ENCODE measurements at regions not wholly inside any gene's neighbourhood (a gene's known extent, or its start where the extent isn't known, plus 50 kb on each side); places are given as distances from the start of the nearest gene placed in this dataset.

DNA sequence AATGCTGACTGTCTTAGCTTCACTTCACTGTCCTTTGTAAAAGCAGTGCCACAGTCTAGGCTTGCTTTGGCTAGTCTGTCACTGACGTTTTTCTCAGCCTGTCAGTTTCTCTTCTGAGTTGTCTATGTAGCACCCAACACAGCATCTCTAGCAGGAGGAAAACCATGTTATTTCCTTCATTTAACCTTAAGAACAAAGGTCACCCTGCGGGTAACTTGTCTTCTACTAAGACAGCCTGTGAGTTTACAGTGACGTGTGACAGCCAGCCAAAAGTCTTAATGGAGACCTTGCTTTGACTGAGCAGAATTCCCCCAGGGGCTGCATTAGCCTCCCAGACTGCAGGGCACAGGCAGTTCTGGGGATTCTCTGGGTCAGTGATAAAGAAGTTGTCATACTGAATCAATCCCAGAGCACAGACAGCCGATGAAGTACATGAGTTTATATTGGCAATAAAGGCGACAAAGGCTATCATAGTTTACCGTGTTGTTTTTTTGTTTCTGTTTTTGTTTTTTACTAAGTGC lies 296.0 kb upstream of the KIAA1217 start:
- no peak overlapping the region for H3K27ac ChIP-seq (ENCODE audit: low read length)
- ATAC-seq (no peak), DNase-seq (ENCODE audit: low read depth, low spot score) (no peak)
- H3K36me3 ChIP-seq (ENCODE audit: control insufficient read depth, insufficient read depth, low read length): no peaks in the 10 kb centered on the region
- H3K4me1 ChIP-seq (ENCODE audit: control insufficient read depth, insufficient read depth, low read length): no peaks in the 10 kb centered on the region
- TF ChIP-seq, protein P1, sequence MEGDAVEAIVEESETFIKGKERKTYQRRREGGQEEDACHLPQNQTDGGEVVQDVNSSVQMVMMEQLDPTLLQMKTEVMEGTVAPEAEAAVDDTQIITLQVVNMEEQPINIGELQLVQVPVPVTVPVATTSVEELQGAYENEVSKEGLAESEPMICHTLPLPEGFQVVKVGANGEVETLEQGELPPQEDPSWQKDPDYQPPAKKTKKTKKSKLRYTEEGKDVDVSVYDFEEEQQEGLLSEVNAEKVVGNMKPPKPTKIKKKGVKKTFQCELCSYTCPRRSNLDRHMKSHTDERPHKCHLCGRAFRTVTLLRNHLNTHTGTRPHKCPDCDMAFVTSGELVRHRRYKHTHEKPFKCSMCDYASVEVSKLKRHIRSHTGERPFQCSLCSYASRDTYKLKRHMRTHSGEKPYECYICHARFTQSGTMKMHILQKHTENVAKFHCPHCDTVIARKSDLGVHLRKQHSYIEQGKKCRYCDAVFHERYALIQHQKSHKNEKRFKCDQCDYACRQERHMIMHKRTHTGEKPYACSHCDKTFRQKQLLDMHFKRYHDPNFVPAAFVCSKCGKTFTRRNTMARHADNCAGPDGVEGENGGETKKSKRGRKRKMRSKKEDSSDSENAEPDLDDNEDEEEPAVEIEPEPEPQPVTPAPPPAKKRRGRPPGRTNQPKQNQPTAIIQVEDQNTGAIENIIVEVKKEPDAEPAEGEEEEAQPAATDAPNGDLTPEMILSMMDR (IDR thresholded peaks at IDR 0.05): no peak
- TF ChIP-seq, protein P2, sequence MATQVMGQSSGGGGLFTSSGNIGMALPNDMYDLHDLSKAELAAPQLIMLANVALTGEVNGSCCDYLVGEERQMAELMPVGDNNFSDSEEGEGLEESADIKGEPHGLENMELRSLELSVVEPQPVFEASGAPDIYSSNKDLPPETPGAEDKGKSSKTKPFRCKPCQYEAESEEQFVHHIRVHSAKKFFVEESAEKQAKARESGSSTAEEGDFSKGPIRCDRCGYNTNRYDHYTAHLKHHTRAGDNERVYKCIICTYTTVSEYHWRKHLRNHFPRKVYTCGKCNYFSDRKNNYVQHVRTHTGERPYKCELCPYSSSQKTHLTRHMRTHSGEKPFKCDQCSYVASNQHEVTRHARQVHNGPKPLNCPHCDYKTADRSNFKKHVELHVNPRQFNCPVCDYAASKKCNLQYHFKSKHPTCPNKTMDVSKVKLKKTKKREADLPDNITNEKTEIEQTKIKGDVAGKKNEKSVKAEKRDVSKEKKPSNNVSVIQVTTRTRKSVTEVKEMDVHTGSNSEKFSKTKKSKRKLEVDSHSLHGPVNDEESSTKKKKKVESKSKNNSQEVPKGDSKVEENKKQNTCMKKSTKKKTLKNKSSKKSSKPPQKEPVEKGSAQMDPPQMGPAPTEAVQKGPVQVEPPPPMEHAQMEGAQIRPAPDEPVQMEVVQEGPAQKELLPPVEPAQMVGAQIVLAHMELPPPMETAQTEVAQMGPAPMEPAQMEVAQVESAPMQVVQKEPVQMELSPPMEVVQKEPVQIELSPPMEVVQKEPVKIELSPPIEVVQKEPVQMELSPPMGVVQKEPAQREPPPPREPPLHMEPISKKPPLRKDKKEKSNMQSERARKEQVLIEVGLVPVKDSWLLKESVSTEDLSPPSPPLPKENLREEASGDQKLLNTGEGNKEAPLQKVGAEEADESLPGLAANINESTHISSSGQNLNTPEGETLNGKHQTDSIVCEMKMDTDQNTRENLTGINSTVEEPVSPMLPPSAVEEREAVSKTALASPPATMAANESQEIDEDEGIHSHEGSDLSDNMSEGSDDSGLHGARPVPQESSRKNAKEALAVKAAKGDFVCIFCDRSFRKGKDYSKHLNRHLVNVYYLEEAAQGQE (IDR thresholded peaks at IDR 0.05; ENCODE audit: insufficient read depth in 1 of 2, low read depth in 2 of 2, low read length in 1 of 2): no peak
- TF ChIP-seq TCF7L2 (IDR thresholded peaks at IDR 0.05; ENCODE audit: low read depth, low read length) (no peak), SIN3A (IDR thresholded peaks at IDR 0.05; ENCODE audit: borderline replicate concordance, insufficient read depth, low read depth, low read length) (no peak), POLR2AphosphoS5 (IDR thresholded peaks at IDR 0.05; ENCODE audit: low read depth, low read length) (no peak)
- H3K9me3 ChIP-seq (ENCODE audit: control insufficient read depth, insufficient read depth, low read depth, low read length): no peaks in the 10 kb centered on the region
- no peak overlapping the region for H3K4me3 ChIP-seq (ENCODE audit: low read depth in 2 of 2, low read length in 2 of 2)
- intact Hi-C loops (cut with micrococcal nuclease; ENCODE audit: unreplicated experiment) (no loop called here), in situ Hi-C loops (cut with HindIII; ENCODE audit: low pct_unique_long_range_greater_than_20kb, low sequenced_read_pairs) (no loop called here)
- CTCF ChIA-PET: no interaction called here
- no peaks in the 10 kb centered on the region for H3K27me3 ChIP-seq (ENCODE audit: control insufficient read depth, insufficient read depth, low read length)
- BruUV-seq (replicated peaks): no TSS peak
- POLR2A ChIA-PET: no interaction called here

DNA sequence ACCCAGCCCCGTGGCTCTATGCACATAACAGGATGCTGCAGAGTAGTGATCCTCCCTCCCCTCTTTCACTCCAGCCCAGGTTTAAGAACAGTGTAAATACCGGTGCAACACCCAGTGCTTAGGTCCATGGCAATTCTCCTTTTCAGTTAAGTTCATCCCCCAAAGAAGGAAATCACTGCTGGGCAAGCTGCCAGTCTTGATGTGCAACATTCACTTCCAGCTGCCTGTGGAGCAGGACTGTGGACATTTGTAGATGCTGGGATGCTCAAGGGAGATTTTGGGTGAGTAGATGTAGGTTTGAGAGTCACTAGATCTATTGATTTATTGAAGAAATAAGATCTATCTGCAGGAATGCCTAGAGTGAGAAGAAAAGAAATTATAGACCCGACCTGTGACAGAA lies 294.3 kb upstream of the KIAA1217 start:
- Histone ChIP-seq H3K27ac (ENCODE audit: low read length) (no peak overlapping the region), H3K4me1 (ENCODE audit: control insufficient read depth, insufficient read depth, low read length) (no peaks in the 10 kb centered on the region), H3K36me3 (ENCODE audit: control insufficient read depth, insufficient read depth, low read length) (no peaks in the 10 kb centered on the region), H3K4me3 (ENCODE audit: low read depth in 2 of 2, low read length in 2 of 2) (no peak overlapping the region), H3K9me3 (ENCODE audit: control insufficient read depth, insufficient read depth, low read depth, low read length) (no peaks in the 10 kb centered on the region), H3K27me3 (ENCODE audit: control insufficient read depth, insufficient read depth, low read length) (no peaks in the 10 kb centered on the region)
- no peak for ATAC-seq
- TF ChIP-seq, protein P1 (IDR thresholded peaks at IDR 0.05): no peak
- no peak for TF ChIP-seq TCF7L2 (IDR thresholded peaks at IDR 0.05; ENCODE audit: low read depth, low read length)
- TF ChIP-seq, protein P2 (IDR thresholded peaks at IDR 0.05; ENCODE audit: insufficient read depth in 1 of 2, low read depth in 2 of 2, low read length in 1 of 2): no peak
- no peak for TF ChIP-seq SIN3A (IDR thresholded peaks at IDR 0.05; ENCODE audit: borderline replicate concordance, insufficient read depth, low read depth, low read length)
- no peak for TF ChIP-seq POLR2AphosphoS5 (IDR thresholded peaks at IDR 0.05; ENCODE audit: low read depth, low read length)
- in situ Hi-C loops (cut with HindIII; ENCODE audit: low pct_unique_long_range_greater_than_20kb, low sequenced_read_pairs) (no loop called here), intact Hi-C loops (cut with micrococcal nuclease; ENCODE audit: unreplicated experiment) (no loop called here)
- CTCF ChIA-PET: no interaction called here
- no peak for DNase-seq (ENCODE audit: low read depth, low spot score)
- POLR2A ChIA-PET: no interaction called here
- no TSS peak for BruUV-seq (replicated peaks)
